CMK (cell line): ENCODE measurements at regions not wholly inside any gene's neighbourhood (a gene's known extent, or its start where the extent isn't known, plus 50 kb on each side); places are given as distances from the start of the nearest gene placed in this dataset.
"Not testable (repeated sequence)": the region's sequence is repeated elsewhere in the genome, so short reads cannot be mapped to it uniquely, and the experiment has no call there.

Source experiments
- DNase-seq: peaks from one replicate; pipeline ENCODE4 v3.0.0-alpha.2; 2010; ENCODE audit warnings: low read depth

DNA sequence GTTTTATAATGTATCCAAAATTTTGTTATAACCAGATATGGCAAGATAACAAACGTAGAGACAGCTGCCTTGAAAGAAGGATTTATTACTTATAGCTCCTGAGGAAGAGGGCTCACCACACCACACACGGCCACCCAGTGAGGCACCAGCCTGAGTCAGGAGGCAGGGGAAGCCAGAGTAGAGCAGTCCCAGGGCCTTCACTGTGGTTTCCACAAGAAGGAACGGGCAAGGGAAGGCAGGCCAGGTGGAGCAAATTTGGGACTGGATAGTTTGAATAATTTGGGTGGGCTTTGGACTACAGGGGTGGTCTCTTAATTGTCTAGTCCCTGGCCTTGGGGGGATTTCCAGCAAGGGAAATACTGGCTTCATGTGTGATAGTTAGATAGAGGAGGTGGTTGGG, 72.5 kb downstream of the RRAGC start:
- DNase-seq, result no peak

DNA sequence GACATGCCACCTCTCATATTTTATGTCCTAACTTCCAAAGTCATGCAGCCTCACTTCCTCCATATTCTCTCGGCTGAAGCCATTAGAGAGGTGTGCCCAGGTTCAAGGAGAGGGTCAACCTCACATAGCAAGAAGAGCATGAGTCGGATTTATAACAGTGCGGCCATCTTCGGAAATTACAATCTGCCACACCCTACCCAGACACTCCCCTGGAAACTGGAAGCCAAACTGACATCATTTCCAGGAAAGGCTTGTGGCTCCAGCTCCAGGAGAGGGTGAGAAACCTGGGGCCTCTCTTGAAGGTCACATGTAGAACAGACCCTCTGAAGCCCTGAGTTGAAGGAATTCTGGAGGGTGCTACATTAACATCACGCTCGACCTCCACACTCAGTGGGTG, 73.5 kb downstream of the RRAGC start:
- DNase-seq, result no peak

DNA sequence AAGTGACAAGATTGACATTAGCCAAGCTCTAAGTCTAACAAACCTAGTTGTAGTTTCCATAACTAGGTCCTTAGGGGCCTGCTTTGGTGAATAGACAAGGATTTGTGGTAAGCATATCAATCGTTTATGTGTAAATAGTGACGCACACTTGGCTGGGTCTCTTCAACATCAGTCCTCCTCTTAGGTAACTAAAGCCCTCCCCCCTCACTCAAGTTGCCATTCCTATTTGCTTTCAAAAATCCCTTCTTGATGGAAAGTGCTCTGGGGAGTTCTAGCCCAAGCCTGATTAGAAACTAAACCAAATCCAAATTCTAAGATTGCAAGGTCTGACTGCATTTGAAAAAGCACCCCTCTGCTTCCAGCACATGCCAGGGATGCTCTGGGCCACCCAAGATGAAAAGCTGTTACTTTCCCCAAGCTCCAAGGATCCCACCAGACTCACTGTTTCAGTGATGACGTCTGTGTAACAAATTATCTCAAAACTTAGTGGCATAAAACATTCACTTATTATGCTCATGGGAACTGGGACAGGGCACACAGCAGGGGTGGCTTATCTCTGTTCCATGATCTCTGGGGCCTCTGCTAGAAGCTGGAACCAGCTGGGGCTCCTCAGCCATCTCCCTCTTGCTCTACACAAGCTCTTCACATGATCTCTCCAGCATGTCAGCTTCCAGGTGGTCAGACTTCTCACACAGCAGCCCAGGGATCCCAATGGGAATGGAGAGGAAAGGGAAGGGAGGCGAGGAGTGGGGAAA, 74.1 kb downstream of the RRAGC start:
- no peak for DNase-seq

DNA sequence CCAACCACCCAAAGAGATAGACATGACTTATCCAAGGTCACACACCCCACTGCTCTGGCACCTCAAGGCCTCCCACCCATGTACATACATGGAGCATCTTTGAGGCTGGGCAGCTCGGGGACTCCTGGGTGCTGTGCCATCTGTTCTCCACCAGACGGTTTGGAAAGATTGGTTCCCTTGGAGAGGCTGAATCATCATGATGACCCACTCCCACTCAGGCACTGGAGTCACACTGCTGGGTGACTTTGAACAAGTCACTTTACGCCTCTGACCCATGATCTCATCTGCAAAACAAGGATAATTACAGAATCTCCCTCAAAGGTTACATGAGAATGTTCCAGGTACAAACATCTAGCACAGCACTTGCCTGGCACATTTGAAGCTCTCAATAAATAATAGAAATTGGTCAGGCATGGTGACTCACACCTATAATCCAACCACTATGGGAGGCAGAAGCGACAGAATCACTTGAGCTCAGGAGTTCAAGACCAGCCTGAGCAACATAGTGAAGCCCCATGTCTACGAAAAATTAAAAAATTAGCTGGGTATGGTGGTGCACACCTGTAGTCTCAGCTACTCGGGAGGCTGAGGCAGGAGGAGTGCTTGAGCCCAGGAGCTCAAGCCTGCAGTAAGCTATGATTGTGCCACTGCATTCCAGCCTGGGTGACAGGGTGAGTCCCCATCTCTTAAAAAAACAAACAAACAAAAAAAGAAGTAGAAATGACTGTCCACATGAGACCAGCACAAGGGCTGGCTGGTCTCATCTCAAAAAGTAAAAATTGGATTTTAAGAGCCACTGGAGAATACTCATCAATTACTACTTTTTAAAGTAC, 74.9 kb downstream of the RRAGC start:
- no peak for DNase-seq

DNA sequence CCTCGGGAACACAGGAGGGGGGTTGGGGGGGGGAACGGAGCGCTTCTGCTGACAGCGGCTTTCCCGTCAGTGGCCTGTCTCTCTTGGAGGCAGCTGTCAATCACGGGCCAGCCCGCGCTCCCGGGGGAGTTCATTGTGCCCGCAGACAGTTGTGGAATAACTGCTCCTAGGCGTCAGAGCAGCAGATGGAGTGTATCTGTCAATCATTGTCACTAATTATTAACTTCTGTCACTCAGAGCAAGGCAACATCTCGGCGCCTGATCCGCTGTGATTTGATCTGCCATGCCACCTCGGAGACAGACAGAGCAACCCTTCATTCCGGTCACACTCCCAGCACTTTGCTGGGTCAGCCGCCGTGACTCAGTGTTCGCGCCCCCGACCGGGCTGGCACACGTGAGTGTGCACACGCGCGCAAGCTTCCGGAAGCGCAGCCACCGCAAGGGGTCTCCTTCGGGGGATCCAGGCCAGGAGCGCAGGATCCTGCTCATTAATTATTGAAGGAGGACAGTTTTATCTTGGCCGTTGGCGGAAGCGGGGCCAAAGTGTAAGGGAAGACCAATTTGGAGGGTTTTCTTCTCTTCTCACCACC, 75.8 kb downstream of the RRAGC start:
- DNase-seq, result no peak

DNA sequence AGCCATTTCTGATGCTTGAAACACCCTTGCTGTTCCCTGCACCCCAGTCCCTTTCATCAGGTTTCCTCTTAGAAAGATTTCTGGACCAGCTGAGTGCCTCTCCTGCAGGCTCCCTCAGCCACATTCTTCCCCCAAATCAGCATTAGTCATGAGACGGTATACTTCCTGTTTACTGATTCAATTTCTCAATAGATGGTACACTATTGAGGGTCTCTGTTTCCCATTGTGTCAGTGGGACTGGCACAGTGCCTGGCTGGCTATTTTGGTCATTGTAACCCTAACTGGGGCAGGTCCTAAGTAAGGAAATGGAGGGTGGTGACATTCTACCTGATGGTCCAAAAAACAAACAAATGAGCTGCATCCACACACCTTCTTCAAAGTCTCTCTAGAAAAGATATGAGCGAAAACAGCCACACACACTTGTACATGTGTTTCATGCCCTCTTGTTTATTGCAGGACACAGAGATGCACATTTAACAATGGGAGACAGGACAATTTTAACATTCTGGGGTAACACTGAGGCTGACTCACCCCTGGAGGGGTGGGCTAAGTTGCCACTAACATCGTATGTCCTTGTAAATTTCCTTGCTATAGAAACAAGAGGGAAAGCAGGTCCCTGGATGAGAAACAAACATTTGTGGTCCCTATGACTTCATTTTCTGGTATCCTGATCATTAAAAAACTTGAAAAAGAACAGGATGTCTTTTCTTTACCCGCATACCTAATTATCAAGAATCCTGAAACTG, 77.5 kb downstream of the RRAGC start:
- no peak for DNase-seq

DNA sequence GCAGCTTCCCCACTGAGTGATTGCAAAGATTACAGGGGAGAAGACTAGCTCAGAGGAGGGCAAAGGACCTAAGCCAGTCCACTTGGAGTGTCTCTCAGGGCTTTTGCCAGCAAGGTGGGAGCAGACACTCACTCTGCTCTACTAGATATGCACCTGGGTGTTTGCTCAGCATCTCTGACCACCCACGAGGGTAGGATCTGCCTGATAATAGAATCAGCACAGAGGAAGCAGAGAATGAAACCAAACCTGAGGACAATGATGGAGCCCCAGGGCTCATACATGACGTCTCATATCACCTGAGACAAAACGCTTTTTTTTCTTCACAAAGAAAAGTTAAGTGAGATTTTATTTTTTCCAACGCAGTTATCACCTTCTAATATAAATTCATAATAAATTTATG, 79.4 kb downstream of the RRAGC start:
- no peak for DNase-seq

DNA sequence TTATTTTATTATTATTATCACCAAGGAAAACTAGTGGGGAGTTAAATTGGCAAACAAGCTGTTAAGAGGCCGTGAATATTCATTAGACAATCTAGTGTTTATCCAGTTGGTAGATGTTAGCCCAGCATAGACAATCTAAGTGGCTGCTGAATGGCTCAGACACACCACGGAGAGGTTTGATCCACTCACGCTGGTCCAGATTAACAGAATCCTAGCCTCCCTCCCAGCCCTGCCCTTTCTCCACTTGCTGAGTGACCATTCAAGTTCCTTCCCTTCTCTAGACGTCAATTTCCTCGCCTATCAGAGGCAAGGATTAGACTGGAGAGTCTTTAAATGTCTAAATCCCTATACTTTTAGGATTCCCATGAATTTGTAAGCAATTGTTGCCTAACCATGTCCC, 80.1 kb downstream of the RRAGC start:
- no peak for DNase-seq

DNA sequence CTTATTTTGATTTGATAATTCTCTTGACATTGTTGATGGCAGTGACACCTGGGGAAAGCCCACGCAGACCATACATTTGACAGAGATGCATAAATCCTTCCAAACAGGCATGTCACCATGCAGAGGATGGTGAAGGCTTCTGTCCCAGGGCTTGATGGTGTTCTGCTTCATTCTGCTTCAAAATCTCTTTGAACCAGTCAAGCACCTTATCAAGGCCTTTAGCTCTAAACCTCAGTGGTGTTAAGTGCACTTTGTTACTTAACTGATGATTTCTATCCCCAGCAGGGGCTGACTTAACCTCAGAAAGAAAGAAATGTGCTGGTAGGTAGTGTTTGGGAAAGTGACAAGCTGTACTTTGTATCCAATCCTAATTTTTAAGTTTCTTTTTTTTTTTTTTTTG, 81.1 kb downstream of the RRAGC start:
- no peak for DNase-seq

DNA sequence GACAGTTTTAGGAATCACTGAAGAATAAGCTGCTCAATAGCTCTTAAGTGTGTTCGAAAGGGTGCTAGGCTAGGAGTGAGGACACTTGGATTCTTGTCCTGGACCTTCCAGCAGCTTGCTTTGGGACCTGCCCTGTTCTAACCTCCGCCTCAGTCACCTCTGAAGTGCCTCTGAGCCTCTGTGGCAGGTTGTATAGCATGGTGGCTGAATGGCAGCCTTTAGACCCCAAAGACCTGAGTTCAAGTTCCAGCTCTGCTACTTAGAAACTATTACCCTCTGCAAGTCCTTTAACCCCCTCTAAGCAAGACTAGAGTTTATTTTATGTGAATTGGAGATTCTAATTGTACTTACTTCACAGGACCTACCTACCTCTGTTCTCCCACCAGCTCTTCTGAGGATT, 81.5 kb downstream of the RRAGC start:
- DNase-seq, result no peak

DNA sequence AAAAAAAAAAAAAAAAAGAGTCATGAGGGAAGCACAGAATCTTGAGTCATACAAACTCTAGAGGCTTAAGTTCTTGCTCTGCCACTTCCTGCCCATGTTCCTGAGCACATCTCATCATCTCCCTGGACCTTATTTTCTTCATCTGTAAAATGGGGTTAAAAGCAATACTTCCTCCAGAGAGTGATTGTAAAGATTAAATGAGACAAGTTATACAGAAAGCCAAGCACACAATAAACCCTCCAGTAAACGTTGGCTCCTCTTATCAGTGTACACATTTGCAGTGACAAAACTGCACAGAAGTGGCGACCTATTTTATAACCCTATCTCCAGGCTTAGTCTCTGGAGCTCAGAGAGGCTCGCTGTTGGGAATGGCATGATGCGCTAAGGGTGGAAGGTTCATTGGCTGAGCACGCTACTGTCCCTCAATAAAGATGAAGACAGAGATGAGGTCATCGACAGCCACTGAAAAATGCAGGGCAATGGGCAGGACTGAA, 82.1 kb downstream of the RRAGC start:
- DNase-seq, result no peak

DNA sequence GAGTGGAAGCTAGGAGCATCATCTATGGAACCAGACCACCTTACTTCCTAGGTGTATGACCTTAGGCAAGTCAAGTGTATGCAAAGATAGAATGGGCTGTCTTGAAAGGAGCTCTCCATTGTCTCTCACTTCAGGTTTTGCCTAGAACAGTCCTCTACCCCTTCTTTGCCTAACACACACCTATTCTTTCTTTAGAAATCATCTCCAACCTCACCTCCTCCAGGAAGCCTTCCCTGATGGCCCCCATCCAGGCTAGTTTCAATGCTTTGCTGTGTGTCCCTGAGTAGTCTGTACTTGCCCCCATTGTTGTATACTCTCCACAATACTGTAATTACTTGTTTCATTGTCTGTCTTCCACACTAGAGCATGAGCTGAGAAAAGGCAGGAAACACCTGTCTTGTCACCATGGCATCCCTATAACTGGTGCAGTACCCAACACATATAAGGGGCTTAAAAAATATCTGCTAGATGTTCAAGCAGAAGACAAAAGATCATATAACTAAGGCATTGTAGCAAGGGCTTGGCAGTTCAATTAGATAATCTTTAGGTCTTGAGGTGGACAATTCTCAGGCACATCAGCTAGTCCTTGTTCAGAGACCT, 83.0 kb downstream of the RRAGC start:
- no peak for DNase-seq

DNA sequence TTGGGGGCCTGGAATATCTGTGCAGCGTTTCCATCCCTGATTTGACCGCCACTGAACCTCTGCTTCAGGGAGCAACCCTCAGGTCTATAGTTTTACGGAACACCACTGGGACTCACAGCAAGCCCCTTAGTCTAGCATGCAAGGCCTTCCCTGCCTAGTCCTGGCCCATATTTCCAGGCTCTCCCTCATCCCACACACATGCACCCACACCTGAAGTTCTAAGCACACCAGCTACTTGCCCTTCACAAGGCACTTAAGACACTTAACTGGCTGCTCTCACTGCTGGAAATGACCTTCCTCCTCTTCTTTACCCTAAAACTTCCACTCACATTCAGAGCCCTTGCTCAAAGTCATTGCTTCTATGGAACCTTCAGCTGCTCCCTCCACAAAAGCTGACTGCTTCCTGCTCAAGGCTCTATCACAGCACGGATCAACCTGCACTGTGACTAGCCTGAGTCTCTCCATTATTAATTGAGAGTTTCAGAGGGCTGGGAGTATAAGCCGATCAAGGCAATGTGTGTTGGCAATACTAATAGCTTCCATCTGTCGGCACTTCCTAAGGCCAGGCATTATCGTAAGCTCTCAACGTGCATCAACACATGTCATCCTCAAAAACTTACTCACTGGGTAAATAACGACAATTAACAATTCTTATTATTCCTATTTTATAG, 84.3 kb downstream of the RRAGC start:
- DNase-seq, result no peak

DNA sequence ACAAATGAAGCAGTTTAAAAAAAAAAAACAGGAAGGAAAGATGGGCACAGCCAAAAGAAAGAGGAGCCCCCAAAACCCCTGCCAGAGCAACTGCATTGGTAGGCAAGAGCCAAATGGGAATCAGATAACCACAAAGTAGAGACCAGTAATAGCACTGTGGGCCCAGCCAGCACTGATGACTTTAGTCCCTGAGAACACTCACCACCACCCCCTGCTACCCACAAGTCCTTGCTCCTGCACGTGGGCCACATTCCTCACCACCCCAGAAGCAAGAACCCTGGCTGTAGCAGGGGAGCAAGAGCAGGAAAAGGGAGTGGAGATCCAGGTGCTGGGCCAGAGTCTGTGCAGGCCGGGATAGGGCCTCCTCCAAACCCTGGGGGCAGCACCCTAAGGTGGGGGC, 86.1 kb downstream of the RRAGC start:
- no peak for DNase-seq

DNA sequence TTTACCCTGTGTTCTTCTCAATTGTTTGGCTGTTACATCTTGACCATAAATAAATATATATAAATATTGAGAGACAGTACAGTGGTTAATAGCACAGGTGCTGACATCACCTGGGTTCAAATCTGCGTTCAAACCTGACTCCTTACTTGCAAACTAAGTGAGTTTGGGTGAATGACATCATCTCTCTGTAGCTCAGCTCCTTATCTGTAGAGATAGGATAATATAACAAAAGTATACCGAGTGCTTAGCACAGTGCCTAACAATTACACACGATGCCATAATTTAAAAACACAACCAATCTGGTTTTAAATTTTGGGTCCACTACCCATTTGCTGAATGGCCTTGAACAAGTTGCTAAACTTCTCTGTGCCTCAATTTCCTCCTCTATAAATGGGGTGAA, 86.6 kb downstream of the RRAGC start:
- no peak for DNase-seq

DNA sequence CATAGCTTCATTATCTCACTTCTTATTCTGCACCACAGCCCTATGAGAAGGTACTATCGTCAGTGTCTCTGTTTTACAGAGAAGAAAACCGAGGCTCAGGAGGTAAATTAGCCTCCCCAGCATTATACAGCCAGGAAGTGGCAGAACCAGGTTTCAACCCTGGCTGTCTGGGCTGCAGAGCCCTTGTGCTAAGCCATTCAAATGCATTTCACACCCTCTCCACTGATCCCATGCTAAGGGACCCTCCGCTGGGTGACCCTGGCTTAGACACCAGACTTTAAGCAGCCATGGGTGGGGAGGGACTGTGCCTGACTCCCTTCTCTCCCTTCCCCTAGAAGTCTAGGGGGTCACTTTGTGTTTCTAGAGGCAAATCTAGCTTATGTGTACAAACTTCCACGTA, 87.5 kb downstream of the RRAGC start:
- DNase-seq, result no peak

DNA sequence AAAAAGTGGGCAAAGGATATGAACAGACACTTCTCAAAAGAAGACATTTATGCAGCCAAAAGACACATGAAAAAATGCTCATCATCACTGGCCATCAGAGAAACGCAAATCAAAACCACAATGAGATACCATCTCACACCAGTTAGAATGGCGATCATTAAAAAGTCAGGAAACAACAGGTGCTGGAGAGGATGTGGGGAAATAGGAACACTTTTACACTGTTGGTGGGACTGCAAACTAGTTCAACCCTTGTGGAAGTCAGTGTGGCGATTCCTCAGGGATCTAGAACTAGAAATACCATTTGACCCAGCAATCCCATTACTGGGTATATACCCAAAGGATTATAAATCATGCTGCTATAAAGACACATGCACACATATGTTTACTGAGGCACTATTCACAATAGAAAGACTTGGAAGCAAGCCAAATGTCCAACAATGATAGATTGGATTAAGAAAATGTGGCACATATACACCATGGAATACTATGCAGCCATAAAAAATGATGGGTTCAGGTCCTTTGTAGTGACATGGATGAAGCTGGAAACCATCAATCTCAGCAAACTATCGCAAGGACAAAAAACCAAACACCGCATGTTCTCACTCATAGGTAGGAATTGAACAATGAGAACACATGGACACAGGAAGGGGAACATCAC, 88.9 kb downstream of the RRAGC start:
- DNase-seq, result not testable (repeated sequence)

DNA sequence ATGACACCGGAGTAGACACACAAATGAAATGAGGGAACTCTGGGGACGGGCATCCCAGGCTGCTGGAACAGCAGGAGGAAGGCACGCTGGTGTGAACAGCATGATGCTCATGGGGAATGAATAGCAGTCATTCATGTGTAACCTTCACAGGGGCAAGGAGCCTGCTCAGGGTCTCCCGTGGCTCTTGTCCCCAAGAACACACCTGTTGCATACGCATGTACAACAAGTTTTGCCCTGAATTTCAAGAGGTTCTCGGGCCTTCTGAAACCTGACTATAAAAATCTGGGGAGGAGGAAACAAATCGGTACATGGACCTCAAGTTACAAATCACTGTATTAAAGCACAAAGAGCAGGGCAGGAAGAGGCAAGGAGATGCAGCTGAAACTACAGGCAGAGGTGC, 93.4 kb downstream of the RRAGC start:
- no peak for DNase-seq

DNA sequence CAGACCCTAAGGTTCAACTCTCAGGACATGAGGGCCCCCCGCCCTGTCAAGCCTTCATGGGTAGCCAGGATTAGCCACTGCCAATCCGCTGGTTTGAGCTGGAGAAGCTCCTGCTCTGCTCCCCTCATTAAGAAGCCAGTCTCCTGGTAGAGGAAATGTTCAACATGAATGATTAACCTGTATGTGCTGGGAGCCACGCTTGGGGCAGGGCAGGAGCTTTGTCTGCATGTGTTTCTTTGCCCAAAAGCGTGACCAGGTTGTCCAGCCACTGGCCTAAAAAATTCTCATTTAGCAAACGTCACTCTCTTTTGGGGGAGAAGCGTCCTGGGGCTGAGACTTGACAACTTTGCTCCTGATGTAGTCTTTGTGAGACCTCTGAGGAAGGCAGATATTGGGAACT, 96.5 kb downstream of the RRAGC start:
- no peak for DNase-seq

DNA sequence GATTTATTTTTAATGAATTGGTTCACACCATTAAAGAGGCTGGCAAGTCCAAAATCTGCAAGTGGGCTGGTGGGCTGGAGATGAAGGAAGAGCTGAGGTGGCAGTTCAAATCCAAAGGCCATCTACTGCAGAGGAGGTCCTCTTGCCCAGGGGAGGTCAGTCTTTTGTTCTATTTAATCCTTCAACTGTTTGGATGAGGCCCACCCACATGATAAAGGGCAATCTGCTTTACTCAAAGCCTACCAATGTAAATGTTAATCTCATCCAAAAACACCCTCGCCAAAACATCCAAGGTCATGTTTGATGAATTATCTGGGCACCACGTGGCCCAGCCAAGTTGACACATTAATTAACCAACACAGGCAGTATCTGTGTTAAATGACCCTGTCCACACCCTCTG, 99.0 kb downstream of the RRAGC start:
- DNase-seq, result no peak

DNA sequence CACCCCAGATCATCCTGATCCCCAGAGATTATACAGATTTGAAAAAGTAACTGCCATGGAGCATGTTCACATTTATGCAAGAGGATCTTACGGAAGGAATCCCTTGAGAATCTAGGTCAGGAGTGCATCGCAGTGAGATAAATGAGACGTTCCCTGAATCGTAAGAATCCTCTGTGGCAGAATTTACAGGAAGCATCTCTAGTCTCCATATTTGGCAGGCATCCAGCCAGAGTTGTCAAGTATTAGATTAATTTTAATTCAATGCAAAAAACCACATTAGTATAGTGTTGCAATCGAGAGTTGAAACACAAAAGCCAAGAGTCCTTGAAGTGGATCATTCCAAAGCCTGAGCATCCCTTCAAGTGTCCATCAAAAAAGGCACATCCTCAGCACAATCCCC, 100.8 kb downstream of the RRAGC start:
- no peak for DNase-seq
